ENCODE measurements at regions not wholly inside any gene's neighbourhood (a gene's known extent, or its start where the extent isn't known, plus 50 kb on each side); places are given as distances from the start of the nearest gene placed in this dataset.

- TF ChIP-seq CTCF (IDR thresholded peaks at IDR 0.05) = no peak
- TF ChIP-seq POLR2A (IDR thresholded peaks at IDR 0.05) = no peak
Observed at GRCh38 chr5:112555197-112555596, 136.1 kb upstream of the EPB41L4A start.
